ENCODE measurements at regions not wholly inside any gene's neighbourhood (a gene's known extent, or its start where the extent isn't known, plus 50 kb on each side); places are given as distances from the start of the nearest gene placed in this dataset.
"Not testable (repeated sequence)": the region's sequence is repeated elsewhere in the genome, so short reads cannot be mapped to it uniquely, and the experiment has no call there.

DNA sequence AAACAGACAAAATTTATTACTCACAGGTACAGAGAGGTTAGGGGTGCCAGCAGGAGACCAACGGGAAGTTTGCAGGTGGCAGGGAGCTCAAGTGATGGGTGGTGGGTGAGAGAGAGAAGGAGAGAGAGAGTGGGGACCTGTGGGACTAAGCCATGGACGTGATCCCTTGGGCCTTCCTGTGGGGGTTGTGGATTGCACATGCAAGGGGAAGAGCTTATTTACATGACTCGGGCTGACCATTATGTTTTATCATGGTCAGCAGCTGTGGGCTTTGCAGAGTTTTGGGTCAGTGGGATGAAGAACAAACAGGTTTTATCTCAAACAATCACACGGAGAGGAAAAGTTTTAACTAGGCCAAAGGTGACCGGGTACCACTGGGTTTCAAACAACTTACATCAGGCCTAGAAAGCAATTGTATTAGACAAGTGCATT lies 156.2 kb upstream of the EXOC2 start:
- no peak for DNase-seq (ENCODE audit: low spot score)

DNA sequence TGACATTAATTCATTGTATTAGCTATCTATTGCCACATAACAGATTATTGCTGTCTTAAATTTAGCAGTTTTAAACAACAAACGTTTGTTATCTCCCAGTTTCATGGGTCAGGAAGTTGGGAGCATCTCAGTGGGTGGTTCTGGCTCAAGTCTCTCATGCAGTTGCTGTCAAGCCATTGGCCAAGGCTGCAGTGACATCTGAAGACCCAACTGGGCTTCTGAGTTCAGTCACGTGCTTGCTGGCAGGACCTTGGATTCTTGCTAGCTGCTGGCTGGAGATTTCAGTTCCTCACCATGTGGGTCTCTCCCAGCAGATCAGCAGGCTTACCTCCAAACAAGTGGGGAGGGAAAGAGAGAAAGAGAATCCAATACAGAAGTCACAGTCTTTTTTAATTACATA lies 152.6 kb upstream of the EXOC2 start:
- DNase-seq (ENCODE audit: low spot score): no peak

- no peak for DNase-seq (ENCODE audit: low spot score)
Observed at GRCh38 chr6:845101-845500, 152.2 kb upstream of the EXOC2 start.

- DNase-seq (ENCODE audit: low spot score): no peak
Observed at GRCh38 chr6:842141-842540, 149.2 kb upstream of the EXOC2 start.

- DNase-seq (ENCODE audit: low spot score): no peak
Observed at GRCh38 chr6:841569-841968, 148.6 kb upstream of the EXOC2 start.

DNA sequence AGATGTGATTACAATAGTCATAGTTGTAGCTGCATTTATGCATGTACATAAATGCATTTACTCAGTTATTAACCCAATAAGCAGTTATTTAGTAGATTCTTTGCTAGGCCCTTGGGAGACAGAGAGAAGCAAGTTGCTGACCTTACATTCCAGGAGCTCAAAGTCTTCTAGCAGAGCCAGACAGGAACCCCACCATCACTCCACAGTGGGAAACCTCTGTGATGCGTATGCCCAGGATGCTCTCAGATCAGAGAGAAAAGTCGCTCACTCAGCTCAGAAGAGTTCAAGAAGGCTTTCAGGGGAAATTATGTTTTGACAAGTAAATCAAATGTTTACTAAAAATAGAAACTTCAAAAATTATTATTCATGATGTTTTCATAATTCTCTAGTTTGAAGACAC lies 146.3 kb upstream of the EXOC2 start:
- no peak for DNase-seq (ENCODE audit: low spot score)

- DNase-seq (ENCODE audit: low spot score): no peak
Observed at GRCh38 chr6:837380-837779, 144.4 kb upstream of the EXOC2 start.

DNA sequence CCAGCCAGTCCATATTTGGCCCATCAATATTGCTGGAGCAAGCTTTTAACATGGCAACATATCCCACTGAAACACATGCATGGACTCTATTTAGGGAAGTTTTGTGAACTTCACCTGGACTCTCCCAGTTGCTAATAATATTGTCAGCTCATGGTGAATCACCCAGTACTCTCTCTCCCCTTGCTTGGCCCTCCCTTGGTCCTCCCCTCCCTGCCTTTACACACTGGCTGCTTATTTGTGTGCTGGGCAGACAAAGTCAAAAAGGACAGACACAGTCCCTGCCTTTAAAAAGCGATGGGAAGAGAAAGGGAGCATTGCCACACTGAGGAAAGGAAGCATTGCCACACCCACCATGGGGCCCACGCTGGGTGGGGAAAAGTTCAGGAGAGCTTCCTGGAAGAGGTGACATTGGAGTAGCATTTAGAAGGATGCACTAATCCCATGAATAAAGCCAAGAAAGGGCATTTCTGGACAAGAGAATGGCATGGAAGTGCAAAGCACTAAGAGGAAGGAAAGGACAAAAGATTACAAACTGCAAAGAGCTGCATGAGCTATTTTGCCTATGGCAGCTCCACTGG lies 143.4 kb upstream of the EXOC2 start:
- DNase-seq (ENCODE audit: low spot score): no peak

DNA sequence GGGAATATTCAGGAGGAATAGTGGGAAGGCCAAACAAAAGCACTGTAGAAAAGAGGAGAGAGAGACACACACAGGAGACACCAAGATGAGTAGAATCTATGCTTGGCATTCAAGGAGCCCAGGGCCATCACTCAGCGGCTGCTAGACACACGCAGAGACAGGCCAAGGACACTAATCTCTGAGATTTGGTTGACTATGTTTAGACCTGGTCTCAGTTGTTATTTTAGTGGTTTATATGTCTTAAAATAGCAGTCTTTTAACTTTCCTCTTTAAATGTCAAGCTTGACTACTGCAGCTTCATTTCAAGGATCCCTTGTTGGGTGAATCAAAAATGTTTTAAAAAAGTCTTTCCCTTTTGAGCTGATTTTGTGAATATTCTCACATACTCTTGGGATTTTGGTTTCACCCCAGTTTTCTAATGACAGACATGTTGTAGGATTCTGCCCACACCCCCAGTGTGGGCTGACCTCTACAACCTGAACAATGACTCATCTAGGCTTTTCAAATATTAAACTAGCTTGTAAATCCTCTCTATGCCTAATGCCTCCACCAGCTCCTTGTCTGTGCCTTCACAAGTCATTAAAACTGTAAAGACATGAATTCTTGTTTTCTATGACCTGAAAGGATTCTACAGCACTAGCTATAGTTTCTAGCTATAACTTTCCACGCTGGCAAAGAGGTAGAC lies 142.7 kb upstream of the EXOC2 start:
- DNase-seq (ENCODE audit: low spot score): no peak

DNA sequence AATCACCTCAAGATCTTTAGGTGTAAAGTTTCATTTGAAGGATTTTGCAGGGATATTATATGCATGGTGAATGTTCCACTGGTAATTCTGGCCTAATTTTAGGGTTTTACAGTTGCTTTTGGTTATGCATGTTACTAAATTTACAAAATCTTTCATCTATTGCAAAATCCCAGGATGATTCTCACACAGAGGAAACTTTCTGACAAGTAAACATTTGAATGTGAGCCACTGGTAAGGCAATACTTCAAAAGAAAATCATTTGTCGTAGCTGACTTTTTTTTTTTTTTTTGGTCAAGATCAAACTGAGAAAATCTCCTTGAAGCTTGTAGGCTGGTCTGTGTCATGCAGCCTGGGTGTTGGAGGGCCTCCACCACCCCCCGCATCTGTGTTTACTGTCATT lies 141.9 kb upstream of the EXOC2 start:
- no peak for DNase-seq (ENCODE audit: low spot score)

- no peak for DNase-seq (ENCODE audit: low spot score)
Observed at GRCh38 chr6:834190-834589, 141.3 kb upstream of the EXOC2 start.

- not testable (repeated sequence) for DNase-seq (ENCODE audit: low spot score)
Observed at GRCh38 chr6:832804-833203, 139.9 kb upstream of the EXOC2 start.

DNA sequence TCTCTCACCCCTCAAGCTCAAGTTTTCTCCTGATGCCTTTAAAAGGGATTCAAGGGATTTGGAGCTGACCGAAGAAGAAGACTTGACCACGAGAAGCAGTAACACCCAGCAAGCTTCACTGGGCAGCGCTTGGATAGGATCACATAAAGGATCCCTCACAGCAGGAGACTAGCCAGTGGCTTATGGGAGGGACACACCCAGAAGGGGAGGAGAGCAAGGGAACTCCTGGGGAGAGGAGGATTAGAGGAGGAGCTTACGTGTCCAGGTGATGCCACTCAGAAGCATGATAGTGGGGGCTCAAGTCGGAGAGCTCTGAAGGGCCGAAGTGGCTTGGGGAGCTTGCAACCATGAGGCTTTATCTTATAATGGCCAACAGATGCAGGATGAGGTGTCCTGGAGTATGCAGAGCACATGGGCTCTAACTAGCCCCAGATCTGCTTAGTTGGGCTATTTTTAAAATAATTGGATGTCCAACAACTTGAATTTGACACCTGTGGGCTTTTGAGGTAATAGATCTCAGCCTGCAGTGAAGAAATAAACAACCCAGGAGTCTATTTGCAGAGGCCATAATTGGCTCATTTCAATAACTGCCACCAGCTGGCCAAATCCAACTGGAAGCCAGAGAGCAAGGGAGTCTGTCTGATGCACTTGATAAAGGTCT lies 137.9 kb upstream of the EXOC2 start:
- no peak for DNase-seq (ENCODE audit: low spot score)

GRCh38 chr6:829656-830055 lies 136.7 kb upstream of the EXOC2 start:
- no peak for DNase-seq (ENCODE audit: low spot score)

DNA sequence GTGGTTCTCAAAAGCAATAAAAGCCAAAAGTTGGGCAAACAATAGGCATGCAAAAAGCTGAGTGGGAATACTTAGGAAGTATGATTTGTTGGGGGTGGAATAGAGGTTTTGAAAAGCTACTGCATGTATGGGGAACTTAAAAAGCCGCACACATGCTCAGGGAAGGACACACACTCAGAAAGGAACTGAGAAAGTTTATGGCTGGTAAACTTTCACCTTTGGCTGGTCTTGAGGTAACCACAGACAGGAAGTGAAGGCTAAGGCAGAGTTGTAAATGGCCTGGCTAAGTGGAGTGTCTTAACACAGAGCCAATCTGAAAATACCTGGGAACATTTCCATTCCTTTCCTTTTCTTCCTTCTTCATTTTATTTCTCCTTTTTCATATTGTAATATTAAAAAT lies 134.5 kb upstream of the EXOC2 start:
- DNase-seq (ENCODE audit: low spot score): no peak

- no peak for DNase-seq (ENCODE audit: low spot score)
Observed at GRCh38 chr6:819122-819521, 126.2 kb upstream of the EXOC2 start.

DNA sequence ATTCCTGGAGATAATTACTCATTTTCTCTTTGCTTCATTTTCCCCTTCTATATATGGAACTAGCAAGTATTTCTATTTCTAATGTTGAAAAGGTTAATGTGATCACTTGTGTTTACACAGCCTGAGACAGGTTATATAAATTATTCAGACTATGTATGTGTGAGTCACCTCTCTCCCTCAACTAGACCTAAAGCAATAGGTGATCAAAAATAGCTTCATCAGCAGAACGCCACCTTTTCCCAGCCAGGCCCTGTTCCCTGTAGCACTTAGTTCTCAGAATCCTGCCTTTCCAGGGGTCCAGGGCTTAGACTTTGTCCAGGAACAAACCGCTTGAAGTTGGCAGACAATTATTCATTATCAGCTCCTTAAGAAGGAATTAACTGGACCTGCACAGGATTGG lies 125.3 kb upstream of the EXOC2 start:
- no peak for DNase-seq (ENCODE audit: low spot score)

- DNase-seq (ENCODE audit: low spot score): no peak
Observed at GRCh38 chr6:816510-817084, 123.7 kb upstream of the EXOC2 start.

- no peak for DNase-seq (ENCODE audit: low spot score)
Observed at GRCh38 chr6:815348-815738, 122.4 kb upstream of the EXOC2 start.

- DNase-seq (ENCODE audit: low spot score): no peak
Observed at GRCh38 chr6:814378-815347, 121.7 kb upstream of the EXOC2 start.

DNA sequence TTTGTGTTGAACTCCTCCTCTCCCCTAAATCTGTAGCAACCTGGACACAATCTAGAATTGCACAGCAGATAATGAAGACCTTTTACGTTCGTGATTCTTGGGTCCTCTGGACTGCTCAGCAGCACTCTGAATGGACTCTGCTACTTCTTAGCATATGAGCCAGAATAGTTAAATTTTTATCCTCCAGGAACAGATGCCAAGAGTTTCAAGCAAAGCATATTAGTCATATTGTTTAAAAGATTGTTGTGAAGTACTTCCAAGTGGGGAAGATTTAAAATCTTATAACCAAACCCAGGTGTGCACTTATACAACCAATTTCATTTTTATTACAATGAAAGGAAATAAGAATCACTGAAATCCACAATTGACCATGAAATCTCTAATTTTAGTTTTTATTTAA lies 118.9 kb upstream of the EXOC2 start:
- no peak for DNase-seq (ENCODE audit: low spot score)

DNA sequence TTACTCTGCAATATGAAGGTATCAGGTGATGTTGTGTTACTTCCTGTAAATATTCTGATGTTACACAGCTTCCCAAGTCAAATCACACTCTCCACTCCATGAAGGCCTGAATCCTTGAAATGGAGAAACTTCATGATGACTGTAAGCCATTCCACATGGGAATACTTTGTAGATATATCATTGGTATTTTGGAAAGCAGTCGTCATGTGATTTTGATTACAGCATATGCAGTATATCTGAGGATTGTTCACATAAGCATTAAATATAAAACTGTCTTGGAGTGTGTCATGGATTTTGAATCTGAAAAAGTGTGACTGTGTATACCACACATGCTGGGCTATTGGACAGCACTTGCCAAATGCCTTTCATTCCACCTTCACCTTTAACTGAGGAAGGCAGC lies 118.3 kb upstream of the EXOC2 start:
- no peak for DNase-seq (ENCODE audit: low spot score)

Measured in AG08396 (cell line).